HEK293 (cell line): ENCODE measurements at regions not wholly inside any gene's neighbourhood (a gene's known extent, or its start where the extent isn't known, plus 50 kb on each side); places are given as distances from the start of the nearest gene placed in this dataset.

Experiments
- GLI4 ChIP-seq: fragments of 450-650 bp; formaldehyde crosslinking; IDR thresholded peaks from 2 replicates; pipeline ENCODE4 v1.5.1; 2016; ENCODE audit warnings: missing biosample characterization, missing genetic modification characterization
- KLF16 ChIP-seq: fragments of 450-650 bp; formaldehyde crosslinking; IDR thresholded peaks from 2 replicates; pipeline ENCODE4 v1.5.1; 2017; ENCODE audit warnings: missing biosample characterization, missing genetic modification characterization
- PRDM6 ChIP-seq: fragments of 450-650 bp; formaldehyde crosslinking; IDR thresholded peaks from 2 replicates; pipeline ENCODE4 v1.5.1; 2017; ENCODE audit warnings: missing biosample characterization, missing genetic modification characterization
- TRIM28 ChIP-seq: IDR thresholded peaks from 2 replicates; pipeline ENCODE4 v1.6.1; 2011; ENCODE audit warnings: low read length, control low read depth, borderline replicate concordance
- ZFP3 ChIP-seq: fragments of 450-650 bp; formaldehyde crosslinking; IDR thresholded peaks from 2 replicates; pipeline ENCODE4 v1.5.1; 2016; ENCODE audit warnings: low read depth, missing biosample characterization, missing genetic modification characterization
- ZFP37 ChIP-seq: fragments of 450-650 bp; formaldehyde crosslinking; IDR thresholded peaks from 2 replicates; pipeline ENCODE4 v1.5.1; 2016; ENCODE audit warnings: missing biosample characterization, missing genetic modification characterization
- ZFP69B ChIP-seq: fragments of 450-650 bp; formaldehyde crosslinking; IDR thresholded peaks from 2 replicates; pipeline ENCODE4 v1.5.1; 2016; ENCODE audit warnings: missing biosample characterization, missing genetic modification characterization
- ZNF132 ChIP-seq: fragments of 450-650 bp; formaldehyde crosslinking; IDR thresholded peaks from 2 replicates; pipeline ENCODE4 v1.5.1; 2017; ENCODE audit warnings: missing biosample characterization, missing genetic modification characterization, borderline replicate concordance
- ZNF133 ChIP-seq: fragments of 450-650 bp; formaldehyde crosslinking; IDR thresholded peaks from 2 replicates; pipeline ENCODE4 v1.5.1; 2016; ENCODE audit warnings: missing biosample characterization, missing genetic modification characterization
- ZNF146 ChIP-seq: fragments of 450-650 bp; formaldehyde crosslinking; IDR thresholded peaks from 2 replicates; pipeline ENCODE4 v1.5.1; 2016; ENCODE audit warnings: missing biosample characterization, missing genetic modification characterization
- ZNF239 ChIP-seq: fragments of 450-650 bp; formaldehyde crosslinking; IDR thresholded peaks from 2 replicates; pipeline ENCODE4 v1.5.1; 2016; ENCODE audit warnings: missing biosample characterization, missing genetic modification characterization
- ZNF362 ChIP-seq: fragments of 450-650 bp; formaldehyde crosslinking; IDR thresholded peaks from 2 replicates; pipeline ENCODE4 v1.5.1; 2016; ENCODE audit warnings: missing biosample characterization, missing genetic modification characterization
- ZNF48 ChIP-seq: fragments of 450-650 bp; formaldehyde crosslinking; IDR thresholded peaks from 2 replicates; pipeline ENCODE4 v1.5.1; 2016; ENCODE audit warnings: missing biosample characterization, missing genetic modification characterization
- ZNF518A ChIP-seq: fragments of 450-650 bp; formaldehyde crosslinking; conservative IDR thresholded peaks from 2 replicates; pipeline ENCODE4 v1.5.1; 2016; ENCODE audit warnings: low read depth, missing biosample characterization, missing genetic modification characterization
- ZNF521 ChIP-seq: fragments of 450-650 bp; formaldehyde crosslinking; IDR thresholded peaks from 2 replicates; pipeline ENCODE4 v1.5.1; 2017; ENCODE audit warnings: missing biosample characterization, mild to moderate bottlenecking, missing genetic modification characterization
- ZNF629 ChIP-seq: fragments of 450-650 bp; formaldehyde crosslinking; IDR thresholded peaks from 2 replicates; pipeline ENCODE4 v1.5.1; 2017; ENCODE audit warnings: missing biosample characterization, missing genetic modification characterization
- ZNF701 ChIP-seq: fragments of 450-650 bp; formaldehyde crosslinking; IDR thresholded peaks from 2 replicates; pipeline ENCODE4 v1.5.1; 2016; ENCODE audit warnings: missing biosample characterization, missing genetic modification characterization
- TF ChIP-seq, protein P1 (sequence below): fragments of 450-650 bp; formaldehyde crosslinking; IDR thresholded peaks from 2 replicates; pipeline ENCODE4 v1.5.1; 2016; ENCODE audit warnings: missing biosample characterization, missing genetic modification characterization
- TF ChIP-seq, protein P2 (sequence below): fragments of 450-650 bp; formaldehyde crosslinking; IDR thresholded peaks from 2 replicates; pipeline ENCODE4 v1.5.1; 2016; ENCODE audit warnings: missing biosample characterization, missing genetic modification characterization
- TF ChIP-seq, protein P3 (sequence below): fragments of 450-650 bp; formaldehyde crosslinking; IDR thresholded peaks from 2 replicates; pipeline ENCODE4 v1.5.1; 2016; ENCODE audit warnings: missing biosample characterization, missing genetic modification characterization, borderline replicate concordance
- TF ChIP-seq, protein P4 (sequence below): fragments of 450-650 bp; formaldehyde crosslinking; IDR thresholded peaks from 2 replicates; pipeline ENCODE4 v1.5.1; 2016; ENCODE audit warnings: missing biosample characterization, missing genetic modification characterization
- TF ChIP-seq, protein P5 (sequence below): fragments of 450-650 bp; formaldehyde crosslinking; IDR thresholded peaks from 2 replicates; pipeline ENCODE4 v1.5.1; 2016; ENCODE audit warnings: missing biosample characterization, missing genetic modification characterization

- TF ChIP-seq ZNF133 (tag by site-specific recombination) (no peak), ZNF521 (no peak), ZFP69B (tag by site-specific recombination) (peak; percentile 48; the same call in 1 of the 2 replicates), ZNF629 (tag by site-specific recombination) (peak; percentile 70), ZNF362 (tag by site-specific recombination) (no peak), ZFP3 (tag by site-specific recombination) (no peak), GLI4 (tag by site-specific recombination) (0 out of 2 replicates have a peak, but pooled peaks have one; percentile 49), ZNF146 (tag by site-specific recombination) (0 out of 2 replicates have a peak, but pooled peaks have one; percentile 24), ZNF518A (tag by site-specific recombination) (no peak), ZNF239 (tag by site-specific recombination) (no peak), KLF16 (tag by site-specific recombination) (peak; percentile 76; the same call in 1 of the 2 replicates), ZNF701 (no peak), PRDM6 (tag by site-specific recombination) (no peak), TRIM28 (no peak), ZNF48 (tag by site-specific recombination) (no peak), ZFP37 (tag by site-specific recombination) (no peak), ZNF132 (no peak)
- TF ChIP-seq, protein P1, sequence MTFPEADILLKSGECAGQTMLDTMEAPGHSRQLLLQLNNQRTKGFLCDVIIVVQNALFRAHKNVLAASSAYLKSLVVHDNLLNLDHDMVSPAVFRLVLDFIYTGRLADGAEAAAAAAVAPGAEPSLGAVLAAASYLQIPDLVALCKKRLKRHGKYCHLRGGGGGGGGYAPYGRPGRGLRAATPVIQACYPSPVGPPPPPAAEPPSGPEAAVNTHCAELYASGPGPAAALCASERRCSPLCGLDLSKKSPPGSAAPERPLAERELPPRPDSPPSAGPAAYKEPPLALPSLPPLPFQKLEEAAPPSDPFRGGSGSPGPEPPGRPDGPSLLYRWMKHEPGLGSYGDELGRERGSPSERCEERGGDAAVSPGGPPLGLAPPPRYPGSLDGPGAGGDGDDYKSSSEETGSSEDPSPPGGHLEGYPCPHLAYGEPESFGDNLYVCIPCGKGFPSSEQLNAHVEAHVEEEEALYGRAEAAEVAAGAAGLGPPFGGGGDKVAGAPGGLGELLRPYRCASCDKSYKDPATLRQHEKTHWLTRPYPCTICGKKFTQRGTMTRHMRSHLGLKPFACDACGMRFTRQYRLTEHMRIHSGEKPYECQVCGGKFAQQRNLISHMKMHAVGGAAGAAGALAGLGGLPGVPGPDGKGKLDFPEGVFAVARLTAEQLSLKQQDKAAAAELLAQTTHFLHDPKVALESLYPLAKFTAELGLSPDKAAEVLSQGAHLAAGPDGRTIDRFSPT: peak; percentile 77
- TF ChIP-seq, protein P2, sequence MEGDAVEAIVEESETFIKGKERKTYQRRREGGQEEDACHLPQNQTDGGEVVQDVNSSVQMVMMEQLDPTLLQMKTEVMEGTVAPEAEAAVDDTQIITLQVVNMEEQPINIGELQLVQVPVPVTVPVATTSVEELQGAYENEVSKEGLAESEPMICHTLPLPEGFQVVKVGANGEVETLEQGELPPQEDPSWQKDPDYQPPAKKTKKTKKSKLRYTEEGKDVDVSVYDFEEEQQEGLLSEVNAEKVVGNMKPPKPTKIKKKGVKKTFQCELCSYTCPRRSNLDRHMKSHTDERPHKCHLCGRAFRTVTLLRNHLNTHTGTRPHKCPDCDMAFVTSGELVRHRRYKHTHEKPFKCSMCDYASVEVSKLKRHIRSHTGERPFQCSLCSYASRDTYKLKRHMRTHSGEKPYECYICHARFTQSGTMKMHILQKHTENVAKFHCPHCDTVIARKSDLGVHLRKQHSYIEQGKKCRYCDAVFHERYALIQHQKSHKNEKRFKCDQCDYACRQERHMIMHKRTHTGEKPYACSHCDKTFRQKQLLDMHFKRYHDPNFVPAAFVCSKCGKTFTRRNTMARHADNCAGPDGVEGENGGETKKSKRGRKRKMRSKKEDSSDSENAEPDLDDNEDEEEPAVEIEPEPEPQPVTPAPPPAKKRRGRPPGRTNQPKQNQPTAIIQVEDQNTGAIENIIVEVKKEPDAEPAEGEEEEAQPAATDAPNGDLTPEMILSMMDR (tag by site-specific recombination): peak; percentile 65
- TF ChIP-seq, protein P3, sequence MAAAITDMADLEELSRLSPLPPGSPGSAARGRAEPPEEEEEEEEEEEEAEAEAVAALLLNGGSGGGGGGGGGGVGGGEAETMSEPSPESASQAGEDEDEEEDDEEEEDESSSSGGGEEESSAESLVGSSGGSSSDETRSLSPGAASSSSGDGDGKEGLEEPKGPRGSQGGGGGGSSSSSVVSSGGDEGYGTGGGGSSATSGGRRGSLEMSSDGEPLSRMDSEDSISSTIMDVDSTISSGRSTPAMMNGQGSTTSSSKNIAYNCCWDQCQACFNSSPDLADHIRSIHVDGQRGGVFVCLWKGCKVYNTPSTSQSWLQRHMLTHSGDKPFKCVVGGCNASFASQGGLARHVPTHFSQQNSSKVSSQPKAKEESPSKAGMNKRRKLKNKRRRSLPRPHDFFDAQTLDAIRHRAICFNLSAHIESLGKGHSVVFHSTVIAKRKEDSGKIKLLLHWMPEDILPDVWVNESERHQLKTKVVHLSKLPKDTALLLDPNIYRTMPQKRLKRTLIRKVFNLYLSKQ (tag by site-specific recombination): no peak
- TF ChIP-seq, protein P4, sequence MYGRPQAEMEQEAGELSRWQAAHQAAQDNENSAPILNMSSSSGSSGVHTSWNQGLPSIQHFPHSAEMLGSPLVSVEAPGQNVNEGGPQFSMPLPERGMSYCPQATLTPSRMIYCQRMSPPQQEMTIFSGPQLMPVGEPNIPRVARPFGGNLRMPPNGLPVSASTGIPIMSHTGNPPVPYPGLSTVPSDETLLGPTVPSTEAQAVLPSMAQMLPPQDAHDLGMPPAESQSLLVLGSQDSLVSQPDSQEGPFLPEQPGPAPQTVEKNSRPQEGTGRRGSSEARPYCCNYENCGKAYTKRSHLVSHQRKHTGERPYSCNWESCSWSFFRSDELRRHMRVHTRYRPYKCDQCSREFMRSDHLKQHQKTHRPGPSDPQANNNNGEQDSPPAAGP (tag by site-specific recombination): peak; percentile 91; the same call in 1 of the 2 replicates
- TF ChIP-seq, protein P5, sequence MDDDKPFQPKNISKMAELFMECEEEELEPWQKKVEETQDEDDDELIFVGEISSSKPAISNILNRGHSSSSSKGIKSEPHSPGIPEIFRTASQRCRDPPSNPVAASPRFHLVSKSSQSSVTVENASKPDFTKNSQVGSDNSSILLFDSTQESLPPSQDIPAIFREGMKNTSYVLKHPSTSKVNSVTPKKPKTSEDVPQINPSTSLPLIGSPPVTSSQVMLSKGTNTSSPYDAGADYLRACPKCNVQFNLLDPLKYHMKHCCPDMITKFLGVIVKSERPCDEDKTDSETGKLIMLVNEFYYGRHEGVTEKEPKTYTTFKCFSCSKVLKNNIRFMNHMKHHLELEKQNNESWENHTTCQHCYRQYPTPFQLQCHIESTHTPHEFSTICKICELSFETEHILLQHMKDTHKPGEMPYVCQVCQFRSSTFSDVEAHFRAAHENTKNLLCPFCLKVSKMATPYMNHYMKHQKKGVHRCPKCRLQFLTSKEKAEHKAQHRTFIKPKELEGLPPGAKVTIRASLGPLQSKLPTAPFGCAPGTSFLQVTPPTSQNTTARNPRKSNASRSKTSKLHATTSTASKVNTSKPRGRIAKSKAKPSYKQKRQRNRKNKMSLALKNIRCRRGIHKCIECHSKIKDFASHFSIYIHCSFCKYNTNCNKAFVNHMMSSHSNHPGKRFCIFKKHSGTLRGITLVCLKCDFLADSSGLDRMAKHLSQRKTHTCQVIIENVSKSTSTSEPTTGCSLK (tag by site-specific recombination): no peak
Measured at GRCh38 chr17:72592242-72592966, 471.6 kb downstream of the SOX9 start (continued).
